Activated T-helper 2 cell treated with anti-CD3 and anti-CD28 coated beads, Interferon-gamma antibody, Interleukin-2, Interleukin-4, amounts not matched to agents 10 μg/mL and 5 μg/mL and 100 μg/mL, durations not matched to agents 14 hours and 24 hours and 36 hours (primary cell): ENCODE measurements at regions not wholly inside any gene's neighbourhood (a gene's known extent, or its start where the extent isn't known, plus 50 kb on each side); places are given as distances from the start of the nearest gene placed in this dataset.
"Not testable (repeated sequence)": the region's sequence is repeated elsewhere in the genome, so short reads cannot be mapped to it uniquely, and the experiment has no call there.

ENCODE experiments used
- DNase-seq: peaks from one replicate; pipeline ENCODE4 v3.0.0; 2021; ENCODE audit warnings: low spot score
- H3K27ac Mint-ChIP-seq: one replicate; pipeline ENCODE4 v1.8.0; 2021; ENCODE audit warnings: mixed read lengths
- H3K27me3 Mint-ChIP-seq: one replicate; pipeline ENCODE4 v1.8.0; 2021; ENCODE audit warnings: low read depth, mixed read lengths
- H3K36me3 Mint-ChIP-seq: one replicate; pipeline ENCODE4 v1.8.0; 2021; ENCODE audit warnings: low read depth, mixed read lengths
- H3K4me1 Mint-ChIP-seq: one replicate; pipeline ENCODE4 v1.8.0; 2021; ENCODE audit warnings: low read depth, mixed read lengths
- H3K4me3 Mint-ChIP-seq: one replicate; pipeline ENCODE4 v1.8.0; 2021; ENCODE audit warnings: low read depth, mild to moderate bottlenecking, moderate library complexity, mixed read lengths
- H3K9me3 Mint-ChIP-seq: one replicate; pipeline ENCODE4 v1.8.0; 2021; ENCODE audit warnings: mixed read lengths
- intact Hi-C: fragments of 100-400 bp; cut with micrococcal nuclease; formaldehyde crosslinking; loops from one replicate; pipeline ENCODE4 v1.15.1; 2023

GRCh38 chr14:34381304-34381703, 80.7 kb downstream of the SPTSSA start:
- H3K9me3 Mint-ChIP-seq, H3K4me3 Mint-ChIP-seq, H3K36me3 Mint-ChIP-seq, H3K4me1 Mint-ChIP-seq, H3K27me3 Mint-ChIP-seq, H3K27ac Mint-ChIP-seq, DNase-seq, intact Hi-C loops: not testable (repeated sequence)

DNA sequence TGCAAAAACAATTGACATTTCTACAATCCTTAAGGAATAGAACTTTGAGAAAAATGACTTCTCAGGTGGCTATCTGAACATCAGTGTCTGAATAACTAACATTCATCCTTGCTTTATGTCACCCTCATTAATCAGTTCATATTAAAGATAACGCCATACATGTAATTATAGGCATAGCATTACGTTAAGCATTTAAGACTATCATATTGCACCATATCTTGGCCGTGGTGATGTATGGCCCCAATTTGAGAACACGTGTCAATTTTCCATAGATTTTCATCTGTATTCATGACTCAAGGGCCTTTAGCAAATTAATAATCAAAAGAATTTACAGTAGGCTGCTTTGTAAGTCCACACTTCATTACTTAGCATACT, 81.6 kb downstream of the SPTSSA start:
- no peak overlapping the region for H3K4me3 Mint-ChIP-seq

GRCh38 chr14:34379816-34380470, 82.1 kb downstream of the SPTSSA start:
- no peaks in the 10 kb centered on the region for H3K9me3 Mint-ChIP-seq
- intact Hi-C loops, result no loop called here
- H3K36me3 Mint-ChIP-seq, result no peaks in the 10 kb centered on the region
- no peak overlapping the region for H3K4me3 Mint-ChIP-seq
- peaks cover 2% of the 10 kb centered on the region for H3K4me1 Mint-ChIP-seq
- DNase-seq, result no peak
- H3K27ac Mint-ChIP-seq, result no peak overlapping the region
- no peaks in the 10 kb centered on the region for H3K27me3 Mint-ChIP-seq

More for the DNA sequence above, 81.6 kb downstream of the SPTSSA start:
- intact Hi-C loops, result no loop called here
- Mint-ChIP-seq H3K27me3 (no peaks in the 10 kb centered on the region), H3K9me3 (no peaks in the 10 kb centered on the region), H3K27ac (no peak overlapping the region), H3K4me1 (no peaks in the 10 kb centered on the region), H3K36me3 (no peaks in the 10 kb centered on the region)
- DNase-seq, result no peak

GRCh38 chr14:34376649-34377267, 85.3 kb downstream of the SPTSSA start:
- peaks cover 3% of the 10 kb centered on the region for H3K27me3 Mint-ChIP-seq
- H3K27ac Mint-ChIP-seq, result no peak overlapping the region
- no peak for DNase-seq
- peaks cover 2% of the 10 kb centered on the region for H3K4me1 Mint-ChIP-seq
- no peaks in the 10 kb centered on the region for H3K9me3 Mint-ChIP-seq
- intact Hi-C loops, result no loop called here
- no peaks in the 10 kb centered on the region for H3K36me3 Mint-ChIP-seq
- H3K4me3 Mint-ChIP-seq, result no peak overlapping the region

- no peak for DNase-seq
- no peak overlapping the region for H3K4me3 Mint-ChIP-seq
- intact Hi-C loops, result no loop called here
- no peak overlapping the region for H3K27ac Mint-ChIP-seq
- no peaks in the 10 kb centered on the region for H3K9me3 Mint-ChIP-seq
- peaks cover 2% of the 10 kb centered on the region for H3K4me1 Mint-ChIP-seq
- no peaks in the 10 kb centered on the region for H3K36me3 Mint-ChIP-seq
- peaks cover 3% of the 10 kb centered on the region for H3K27me3 Mint-ChIP-seq
Measured at GRCh38 chr14:34374998-34375740, 86.9 kb downstream of the SPTSSA start.

- H3K27ac Mint-ChIP-seq, result no peak overlapping the region
- H3K4me3 Mint-ChIP-seq, result no peak overlapping the region
- H3K9me3 Mint-ChIP-seq, result no peaks in the 10 kb centered on the region
- peaks cover 2% of the 10 kb centered on the region for H3K4me1 Mint-ChIP-seq
- intact Hi-C loops, result no loop called here
- H3K36me3 Mint-ChIP-seq, result no peaks in the 10 kb centered on the region
- no peak for DNase-seq
- H3K27me3 Mint-ChIP-seq, result peaks cover 3% of the 10 kb centered on the region
Measured at GRCh38 chr14:34373191-34373590, 88.8 kb downstream of the SPTSSA start.

GRCh38 chr14:34372786-34373185, 89.3 kb downstream of the SPTSSA start:
- Mint-ChIP-seq H3K27ac (no peak overlapping the region), H3K4me3 (no peak overlapping the region), H3K27me3 (peaks cover 3% of the 10 kb centered on the region), H3K4me1 (peaks cover 2% of the 10 kb centered on the region), H3K9me3 (no peaks in the 10 kb centered on the region), H3K36me3 (no peaks in the 10 kb centered on the region)
- intact Hi-C loops, result no loop called here
- DNase-seq, result no peak

GRCh38 chr14:34369648-34370030, 92.4 kb downstream of the SPTSSA start:
- Mint-ChIP-seq H3K27me3 (peaks cover 6% of the 10 kb centered on the region), H3K9me3 (no peaks in the 10 kb centered on the region), H3K4me3 (no peak overlapping the region), H3K36me3 (no peaks in the 10 kb centered on the region), H3K27ac (no peak overlapping the region), H3K4me1 (no peaks in the 10 kb centered on the region)
- no peak for DNase-seq
- intact Hi-C loops, result no loop called here

- Mint-ChIP-seq H3K4me3 (no peak overlapping the region), H3K36me3 (no peaks in the 10 kb centered on the region), H3K9me3 (no peaks in the 10 kb centered on the region), H3K27me3 (peaks cover 8% of the 10 kb centered on the region), H3K27ac (no peak overlapping the region), H3K4me1 (no peaks in the 10 kb centered on the region)
- intact Hi-C loops, result no loop called here
- no peak for DNase-seq
Measured at GRCh38 chr14:34368971-34369647, 92.9 kb downstream of the SPTSSA start.

GRCh38 chr14:34368115-34368970, 93.7 kb downstream of the SPTSSA start:
- no peaks in the 10 kb centered on the region for H3K36me3 Mint-ChIP-seq
- no peaks in the 10 kb centered on the region for H3K4me1 Mint-ChIP-seq
- intact Hi-C loops, result no loop called here
- H3K4me3 Mint-ChIP-seq, result no peak overlapping the region
- no peak overlapping the region for H3K27ac Mint-ChIP-seq
- peaks cover 8% of the 10 kb centered on the region for H3K27me3 Mint-ChIP-seq
- no peaks in the 10 kb centered on the region for H3K9me3 Mint-ChIP-seq
- no peak for DNase-seq

- Mint-ChIP-seq H3K36me3 (no peaks in the 10 kb centered on the region), H3K4me1 (no peaks in the 10 kb centered on the region), H3K27ac (no peak overlapping the region), H3K27me3 (peaks cover 7% of the 10 kb centered on the region), H3K9me3 (no peaks in the 10 kb centered on the region), H3K4me3 (no peak overlapping the region)
- no peak for DNase-seq
- intact Hi-C loops, result no loop called here
Measured at GRCh38 chr14:34365309-34365915, 96.6 kb downstream of the SPTSSA start.

DNA sequence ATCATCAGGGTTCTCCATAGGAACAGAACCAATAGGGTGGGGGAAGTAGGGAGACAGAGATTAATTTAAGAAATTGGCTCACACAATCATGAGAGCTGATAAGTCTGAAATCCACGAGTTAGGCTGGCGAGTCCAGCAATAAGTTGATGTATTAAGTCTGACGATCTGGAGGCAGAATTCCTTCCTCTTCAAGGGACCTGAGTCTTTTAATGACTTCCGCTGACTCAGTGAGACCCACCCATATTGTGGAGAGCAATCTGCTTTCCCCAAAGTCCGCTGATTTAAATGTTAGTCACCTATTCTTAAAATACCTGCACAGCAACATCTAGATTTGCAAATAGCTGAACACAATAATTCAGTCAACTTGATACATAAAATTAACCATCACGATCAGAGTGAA, 97.8 kb downstream of the SPTSSA start:
- no peak for DNase-seq
- intact Hi-C loops, result no loop called here
- no peak overlapping the region for H3K27ac Mint-ChIP-seq
- H3K4me3 Mint-ChIP-seq, result no peak overlapping the region
- H3K27me3 Mint-ChIP-seq, result peaks cover 7% of the 10 kb centered on the region
- no peaks in the 10 kb centered on the region for H3K36me3 Mint-ChIP-seq
- no peaks in the 10 kb centered on the region for H3K9me3 Mint-ChIP-seq
- peaks cover 3% of the 10 kb centered on the region for H3K4me1 Mint-ChIP-seq
